ENCODE measurements at regions not wholly inside any gene's neighbourhood (a gene's known extent, or its start where the extent isn't known, plus 50 kb on each side); places are given as distances from the start of the nearest gene placed in this dataset.

GRCh38 chr3:176090727-176091126, 1106.6 kb downstream of the TBL1XR1 start:
- no peak overlapping the region for H3K27ac ChIP-seq (ENCODE audit: low read depth, low read length)
- no peaks in the 10 kb centered on the region for H3K36me3 ChIP-seq (ENCODE audit: control insufficient read depth, insufficient read depth, low read length)
- no peak overlapping the region for H3K9ac ChIP-seq (ENCODE audit: low read length)
- no peaks in the 10 kb centered on the region for H3K27me3 ChIP-seq (ENCODE audit: control insufficient read depth, insufficient read depth, low read length)
- no peak overlapping the region for H3K4me3 ChIP-seq (ENCODE audit: low read length)
- no peaks in the 10 kb centered on the region for H3K4me1 ChIP-seq (ENCODE audit: control insufficient read depth, insufficient read depth, low read length)

- H3K27me3 ChIP-seq (ENCODE audit: control insufficient read depth, insufficient read depth, low read length), result no peaks in the 10 kb centered on the region
- no peak overlapping the region for H3K9ac ChIP-seq (ENCODE audit: low read length)
- H3K27ac ChIP-seq (ENCODE audit: low read depth, low read length), result no peak overlapping the region
- H3K4me1 ChIP-seq (ENCODE audit: control insufficient read depth, insufficient read depth, low read length), result no peaks in the 10 kb centered on the region
- H3K4me3 ChIP-seq (ENCODE audit: low read length), result no peak overlapping the region
- H3K36me3 ChIP-seq (ENCODE audit: control insufficient read depth, insufficient read depth, low read length), result no peaks in the 10 kb centered on the region
Measured at GRCh38 chr3:176088962-176089383, 1108.3 kb downstream of the TBL1XR1 start.

DNA sequence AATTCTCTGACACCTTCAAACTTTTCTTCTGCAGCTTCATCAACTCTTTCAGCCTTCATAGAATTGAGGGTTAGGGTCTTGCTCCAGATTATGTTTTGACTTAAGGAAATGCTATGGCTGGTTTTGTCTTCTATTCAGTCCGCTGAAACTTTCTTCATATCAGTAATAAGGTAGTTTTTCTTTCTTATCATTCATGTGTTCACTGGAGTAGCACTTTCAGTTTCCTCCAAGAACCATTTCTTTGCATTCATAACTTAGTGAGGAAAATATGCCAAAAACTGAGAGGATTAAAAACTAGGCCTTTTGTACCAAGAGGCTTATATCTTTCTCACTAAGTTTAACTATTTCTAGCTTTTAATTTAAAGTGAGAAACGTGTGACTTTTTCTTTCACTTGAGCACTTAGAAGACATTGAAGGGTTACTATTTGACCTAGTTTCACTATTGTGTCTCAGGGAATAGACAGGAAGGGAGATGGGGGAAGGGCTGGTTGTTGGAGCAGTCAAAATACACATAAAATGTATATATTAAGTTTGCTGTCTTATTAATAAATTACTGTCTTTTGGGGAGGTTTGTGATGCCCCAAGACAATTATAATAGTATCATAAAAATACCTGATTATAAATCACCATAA, 1110.1 kb downstream of the TBL1XR1 start:
- Histone ChIP-seq H3K9ac (ENCODE audit: low read length) (no peak overlapping the region), H3K27ac (ENCODE audit: low read depth, low read length) (no peak overlapping the region), H3K27me3 (ENCODE audit: control insufficient read depth, insufficient read depth, low read length) (no peaks in the 10 kb centered on the region), H3K4me1 (ENCODE audit: control insufficient read depth, insufficient read depth, low read length) (no peaks in the 10 kb centered on the region), H3K36me3 (ENCODE audit: control insufficient read depth, insufficient read depth, low read length) (no peaks in the 10 kb centered on the region), H3K4me3 (ENCODE audit: low read length) (no peak overlapping the region)

DNA sequence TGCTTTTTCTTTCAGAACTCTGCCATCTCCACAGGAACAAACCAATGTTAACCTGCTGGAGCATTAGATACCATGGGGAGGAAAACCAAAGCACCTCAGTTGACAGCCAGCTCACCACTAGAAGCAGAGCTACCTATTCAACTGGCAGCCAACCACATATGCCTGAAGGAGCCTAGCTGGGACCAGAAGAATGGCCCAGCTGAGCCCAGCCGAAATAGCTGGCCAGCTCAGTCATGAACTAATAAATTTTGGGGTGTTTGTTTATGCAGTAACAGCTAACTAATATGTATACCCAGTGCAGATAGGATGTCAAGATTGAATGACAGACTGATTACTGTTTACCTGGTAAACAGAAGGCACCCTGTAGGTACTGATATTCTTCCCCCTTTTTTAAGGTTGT, 1117.5 kb downstream of the TBL1XR1 start:
- H3K27me3 ChIP-seq (ENCODE audit: control insufficient read depth, insufficient read depth, low read length), result no peaks in the 10 kb centered on the region
- no peak overlapping the region for H3K27ac ChIP-seq (ENCODE audit: low read depth, low read length)
- H3K36me3 ChIP-seq (ENCODE audit: control insufficient read depth, insufficient read depth, low read length), result no peaks in the 10 kb centered on the region
- no peaks in the 10 kb centered on the region for H3K4me1 ChIP-seq (ENCODE audit: control insufficient read depth, insufficient read depth, low read length)
- no peak overlapping the region for H3K4me3 ChIP-seq (ENCODE audit: low read length)
- H3K9ac ChIP-seq (ENCODE audit: low read length), result no peak overlapping the region

- H3K4me1 ChIP-seq (ENCODE audit: control insufficient read depth, insufficient read depth, low read length), result no peaks in the 10 kb centered on the region
- no peak overlapping the region for H3K9ac ChIP-seq (ENCODE audit: low read length)
- no peaks in the 10 kb centered on the region for H3K36me3 ChIP-seq (ENCODE audit: control insufficient read depth, insufficient read depth, low read length)
- H3K27me3 ChIP-seq (ENCODE audit: control insufficient read depth, insufficient read depth, low read length), result no peaks in the 10 kb centered on the region
- H3K4me3 ChIP-seq (ENCODE audit: low read length), result no peak overlapping the region
- no peak overlapping the region for H3K27ac ChIP-seq (ENCODE audit: low read depth, low read length)
Measured at GRCh38 chr3:176078906-176079305, 1118.4 kb downstream of the TBL1XR1 start.

DNA sequence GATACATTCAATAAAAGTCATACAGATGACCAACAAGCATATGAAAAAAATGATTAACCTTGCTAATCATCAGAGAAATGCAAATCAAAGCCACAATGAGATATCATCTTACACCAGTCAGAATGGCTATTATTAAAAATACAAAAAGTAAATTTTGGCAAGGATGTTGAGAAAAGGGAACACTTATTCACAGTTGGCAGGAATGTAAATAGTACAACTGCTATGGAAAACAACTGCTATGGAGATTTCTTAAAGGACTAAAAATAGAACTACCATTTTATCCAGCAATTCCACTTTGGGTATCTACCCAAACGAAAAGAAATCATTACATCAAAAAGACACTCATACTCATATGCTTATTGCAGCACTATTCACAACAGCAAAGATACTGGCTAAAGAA, 1121.8 kb downstream of the TBL1XR1 start:
- Histone ChIP-seq H3K4me3 (ENCODE audit: low read length) (no peak overlapping the region), H3K27me3 (ENCODE audit: control insufficient read depth, insufficient read depth, low read length) (no peaks in the 10 kb centered on the region), H3K9ac (ENCODE audit: low read length) (no peak overlapping the region), H3K36me3 (ENCODE audit: control insufficient read depth, insufficient read depth, low read length) (no peaks in the 10 kb centered on the region), H3K27ac (ENCODE audit: low read depth, low read length) (no peak overlapping the region), H3K4me1 (ENCODE audit: control insufficient read depth, insufficient read depth, low read length) (no peaks in the 10 kb centered on the region)

DNA sequence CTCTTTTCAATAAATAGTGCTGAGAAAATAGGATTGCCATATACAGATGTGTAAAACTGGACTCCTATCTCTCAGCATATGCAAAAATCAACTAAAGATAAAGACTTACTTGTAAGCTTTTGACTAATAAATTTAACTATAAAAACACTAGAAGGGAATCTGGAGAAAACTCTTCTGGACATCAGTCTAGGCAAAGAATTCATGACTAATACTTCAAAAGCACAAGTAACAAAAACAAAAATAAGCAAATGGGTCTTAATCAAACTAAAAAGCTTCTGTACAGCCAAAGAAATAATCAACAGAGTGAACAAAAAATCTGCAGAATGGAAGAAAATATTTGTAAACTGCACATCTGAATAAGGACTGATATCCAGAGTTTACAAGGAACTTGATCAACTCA, 1122.2 kb downstream of the TBL1XR1 start:
- H3K4me1 ChIP-seq (ENCODE audit: control insufficient read depth, insufficient read depth, low read length), result no peaks in the 10 kb centered on the region
- H3K9ac ChIP-seq (ENCODE audit: low read length), result no peak overlapping the region
- H3K27me3 ChIP-seq (ENCODE audit: control insufficient read depth, insufficient read depth, low read length), result no peaks in the 10 kb centered on the region
- H3K4me3 ChIP-seq (ENCODE audit: low read length), result no peak overlapping the region
- H3K36me3 ChIP-seq (ENCODE audit: control insufficient read depth, insufficient read depth, low read length), result no peaks in the 10 kb centered on the region
- H3K27ac ChIP-seq (ENCODE audit: low read depth, low read length), result no peak overlapping the region

DNA sequence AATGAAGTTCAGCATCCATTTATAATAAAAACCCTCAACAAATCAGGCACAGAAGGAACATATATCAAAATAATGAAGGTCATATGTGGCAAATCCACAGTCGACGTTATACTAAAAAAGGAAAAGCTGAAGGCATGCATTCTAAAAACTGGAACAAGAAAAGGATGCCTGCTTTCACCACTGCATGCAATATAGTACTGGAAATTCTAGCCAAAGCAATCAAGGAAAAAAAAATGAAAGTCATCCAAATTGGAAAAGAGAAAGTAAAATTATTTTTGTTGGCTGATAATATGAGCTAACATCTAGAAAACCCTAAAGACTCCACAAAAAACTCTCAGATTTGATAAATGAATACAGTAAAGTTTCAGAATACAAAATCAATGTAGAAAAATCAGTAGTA, 1123.2 kb downstream of the TBL1XR1 start:
- Histone ChIP-seq H3K27ac (ENCODE audit: low read depth, low read length) (no peak overlapping the region), H3K9ac (ENCODE audit: low read length) (no peak overlapping the region), H3K36me3 (ENCODE audit: control insufficient read depth, insufficient read depth, low read length) (no peaks in the 10 kb centered on the region), H3K27me3 (ENCODE audit: control insufficient read depth, insufficient read depth, low read length) (no peaks in the 10 kb centered on the region), H3K4me1 (ENCODE audit: control insufficient read depth, insufficient read depth, low read length) (no peaks in the 10 kb centered on the region), H3K4me3 (ENCODE audit: low read length) (no peak overlapping the region)

GRCh38 chr3:176071943-176072342, 1125.3 kb downstream of the TBL1XR1 start:
- no peaks in the 10 kb centered on the region for H3K4me1 ChIP-seq (ENCODE audit: control insufficient read depth, insufficient read depth, low read length)
- H3K27ac ChIP-seq (ENCODE audit: low read depth, low read length), result no peak overlapping the region
- no peak overlapping the region for H3K9ac ChIP-seq (ENCODE audit: low read length)
- no peaks in the 10 kb centered on the region for H3K36me3 ChIP-seq (ENCODE audit: control insufficient read depth, insufficient read depth, low read length)
- H3K4me3 ChIP-seq (ENCODE audit: low read length), result no peak overlapping the region
- no peaks in the 10 kb centered on the region for H3K27me3 ChIP-seq (ENCODE audit: control insufficient read depth, insufficient read depth, low read length)

DNA sequence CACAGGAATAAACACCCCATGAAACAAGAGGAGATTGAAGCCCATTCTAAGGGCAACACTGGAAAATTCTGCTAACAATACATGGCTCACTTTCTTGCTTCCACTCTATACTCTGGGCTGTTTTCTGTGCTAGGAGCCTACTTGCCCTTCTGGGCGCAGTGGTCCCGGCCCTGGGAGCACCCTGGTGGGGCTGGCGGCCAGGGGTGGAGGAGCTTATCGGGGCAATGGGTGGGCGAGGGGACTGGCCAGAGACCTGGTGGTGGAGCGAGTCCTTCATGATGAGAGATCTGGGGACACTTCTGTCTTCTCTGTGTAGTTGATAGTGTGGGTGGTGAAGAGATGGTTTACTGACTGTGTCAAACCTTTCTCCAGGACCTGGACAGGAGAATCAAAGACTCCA, 1128.5 kb downstream of the TBL1XR1 start:
- H3K36me3 ChIP-seq (ENCODE audit: control insufficient read depth, insufficient read depth, low read length), result no peaks in the 10 kb centered on the region
- no peak overlapping the region for H3K27ac ChIP-seq (ENCODE audit: low read depth, low read length)
- H3K4me1 ChIP-seq (ENCODE audit: control insufficient read depth, insufficient read depth, low read length), result no peaks in the 10 kb centered on the region
- H3K4me3 ChIP-seq (ENCODE audit: low read length), result no peak overlapping the region
- H3K27me3 ChIP-seq (ENCODE audit: control insufficient read depth, insufficient read depth, low read length), result no peaks in the 10 kb centered on the region
- no peak overlapping the region for H3K9ac ChIP-seq (ENCODE audit: low read length)

DNA sequence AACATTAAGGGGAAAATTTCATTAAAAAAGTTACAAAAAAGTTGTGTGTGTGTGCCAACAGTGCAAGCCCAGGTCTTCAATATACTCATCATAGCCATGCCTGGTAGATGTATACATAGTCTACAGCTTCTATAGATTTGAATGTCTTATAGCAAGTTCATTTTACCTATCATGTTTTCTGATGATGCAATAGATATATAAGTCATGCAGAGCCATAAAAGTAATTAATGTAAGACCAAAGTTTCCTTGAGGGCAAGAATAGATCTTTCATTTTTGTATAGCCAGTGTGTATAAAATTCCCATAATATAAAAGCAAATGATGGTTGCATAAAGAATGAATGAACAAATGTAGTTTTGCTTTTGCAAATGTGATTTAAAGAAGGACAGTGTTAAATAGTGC, 1138.4 kb downstream of the TBL1XR1 start:
- no peak overlapping the region for H3K9ac ChIP-seq (ENCODE audit: low read length)
- H3K27ac ChIP-seq (ENCODE audit: low read depth, low read length), result no peak overlapping the region
- no peaks in the 10 kb centered on the region for H3K36me3 ChIP-seq (ENCODE audit: control insufficient read depth, insufficient read depth, low read length)
- no peak overlapping the region for H3K4me3 ChIP-seq (ENCODE audit: low read length)
- no peaks in the 10 kb centered on the region for H3K4me1 ChIP-seq (ENCODE audit: control insufficient read depth, insufficient read depth, low read length)
- no peaks in the 10 kb centered on the region for H3K27me3 ChIP-seq (ENCODE audit: control insufficient read depth, insufficient read depth, low read length)

DNA sequence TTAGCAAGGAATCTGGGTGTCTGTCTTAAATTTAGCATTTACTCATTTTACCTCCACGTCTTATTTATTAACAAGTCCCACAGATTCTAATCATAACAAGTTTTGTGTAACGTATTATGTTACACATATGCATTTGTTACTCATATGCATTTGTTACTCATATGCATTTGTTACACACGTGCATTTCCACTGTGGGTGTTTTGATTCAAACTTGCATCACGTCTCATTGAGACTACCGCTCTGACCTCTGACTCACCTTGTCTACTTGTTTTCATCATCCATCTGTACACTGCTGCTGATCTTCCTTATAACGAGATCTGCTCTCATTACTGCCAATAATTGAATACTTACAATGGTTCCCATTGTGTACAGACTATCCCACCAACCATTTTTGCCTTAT, 1141.4 kb downstream of the TBL1XR1 start:
- no peak overlapping the region for H3K9ac ChIP-seq (ENCODE audit: low read length)
- no peak overlapping the region for H3K4me3 ChIP-seq (ENCODE audit: low read length)
- H3K36me3 ChIP-seq (ENCODE audit: control insufficient read depth, insufficient read depth, low read length), result no peaks in the 10 kb centered on the region
- no peaks in the 10 kb centered on the region for H3K27me3 ChIP-seq (ENCODE audit: control insufficient read depth, insufficient read depth, low read length)
- H3K4me1 ChIP-seq (ENCODE audit: control insufficient read depth, insufficient read depth, low read length), result no peaks in the 10 kb centered on the region
- H3K27ac ChIP-seq (ENCODE audit: low read depth, low read length), result no peak overlapping the region

DNA sequence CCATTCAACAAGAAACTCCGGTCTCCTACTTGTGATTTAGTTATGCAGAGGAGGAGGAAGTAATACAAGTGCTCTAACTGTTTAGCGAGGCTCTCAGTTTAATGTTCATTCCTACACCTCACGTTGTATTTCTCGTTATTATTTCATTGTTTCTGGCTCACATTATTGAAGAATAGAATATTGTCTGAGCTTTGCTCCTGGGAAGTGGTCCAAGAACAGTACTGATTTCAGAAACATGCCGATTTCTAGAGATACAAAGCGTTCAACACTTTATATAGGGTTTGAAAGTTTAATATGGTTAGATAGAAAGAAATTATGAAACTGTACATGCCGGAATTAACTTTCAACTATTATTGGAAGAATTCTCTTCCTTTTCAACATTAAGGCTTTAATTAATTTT, 1145.5 kb downstream of the TBL1XR1 start:
- Histone ChIP-seq H3K27me3 (ENCODE audit: control insufficient read depth, insufficient read depth, low read length) (no peaks in the 10 kb centered on the region), H3K36me3 (ENCODE audit: control insufficient read depth, insufficient read depth, low read length) (no peaks in the 10 kb centered on the region), H3K9ac (ENCODE audit: low read length) (no peak overlapping the region), H3K27ac (ENCODE audit: low read depth, low read length) (no peak overlapping the region), H3K4me1 (ENCODE audit: control insufficient read depth, insufficient read depth, low read length) (no peaks in the 10 kb centered on the region), H3K4me3 (ENCODE audit: low read length) (no peak overlapping the region)

Measured in rectal smooth muscle tissue (tissue), 1 donor.